HG03196 (cell line): ENCODE measurements at regions not wholly inside any gene's neighbourhood (a gene's known extent, or its start where the extent isn't known, plus 50 kb on each side); places are given as distances from the start of the nearest gene placed in this dataset.

Experiments
- ATAC-seq: cut with Tn5 transposase; IDR thresholded peaks from one replicate; pipeline ENCODE4 v1.9.1; 2021; ENCODE audit not compliant: unreplicated experiment

- no peak for ATAC-seq
Observed at GRCh38 chr6:91868539-91869202, 1281.8 kb upstream of the MAP3K7 start.

GRCh38 chr6:91865889-91866288, 1279.0 kb upstream of the MAP3K7 start:
- ATAC-seq = no peak

- no peak for ATAC-seq
Observed at GRCh38 chr6:91864911-91865310, 1278.0 kb upstream of the MAP3K7 start.

GRCh38 chr6:91860541-91861335, 1273.9 kb upstream of the MAP3K7 start:
- no peak for ATAC-seq

GRCh38 chr6:91852252-91852651, 1265.4 kb upstream of the MAP3K7 start:
- ATAC-seq = no peak

GRCh38 chr6:91834813-91835212, 1247.9 kb upstream of the MAP3K7 start:
- ATAC-seq = no peak

- ATAC-seq = no peak
Observed at GRCh38 chr6:91827151-91827550, 1240.3 kb upstream of the MAP3K7 start.

- ATAC-seq = no peak
Observed at GRCh38 chr6:91826128-91826527, 1239.3 kb upstream of the MAP3K7 start.

GRCh38 chr6:91824331-91824730, 1237.5 kb upstream of the MAP3K7 start:
- ATAC-seq = no peak

GRCh38 chr6:91822581-91822980, 1235.7 kb upstream of the MAP3K7 start:
- no peak for ATAC-seq

- no peak for ATAC-seq
Observed at GRCh38 chr6:91816335-91816734, 1229.5 kb upstream of the MAP3K7 start.

- no peak for ATAC-seq
Observed at GRCh38 chr6:91813641-91814040, 1226.8 kb upstream of the MAP3K7 start.

- ATAC-seq = no peak
Observed at GRCh38 chr6:91812596-91813274, 1225.9 kb upstream of the MAP3K7 start.

- no peak for ATAC-seq
Observed at GRCh38 chr6:91804981-91805380, 1218.1 kb upstream of the MAP3K7 start.

- no peak for ATAC-seq
Observed at GRCh38 chr6:91802431-91802830, 1215.6 kb upstream of the MAP3K7 start.

GRCh38 chr6:91796603-91797002, 1209.7 kb upstream of the MAP3K7 start:
- ATAC-seq = no peak

- ATAC-seq = no peak
Observed at GRCh38 chr6:91788501-91788900, 1201.6 kb upstream of the MAP3K7 start.

- ATAC-seq = no peak
Observed at GRCh38 chr6:91786474-91787184, 1199.8 kb upstream of the MAP3K7 start.

GRCh38 chr6:91782802-91783201, 1195.9 kb upstream of the MAP3K7 start:
- ATAC-seq = no peak

GRCh38 chr6:91781946-91782345, 1195.1 kb upstream of the MAP3K7 start:
- ATAC-seq = no peak

GRCh38 chr6:91780270-91780669, 1193.4 kb upstream of the MAP3K7 start:
- no peak for ATAC-seq
